Fibroblast of lung (primary cell): ENCODE measurements at regions not wholly inside any gene's neighbourhood (a gene's known extent, or its start where the extent isn't known, plus 50 kb on each side); places are given as distances from the start of the nearest gene placed in this dataset.

Experiments used
- DNase-seq, 2 donors: peaks; one replicate each; pipeline versions ENCODE4 v3.0.0 to v3.0.0-alpha.2; 2010; ENCODE audit warnings: low read depth in 2 of 2
- H2AFZ ChIP-seq: 2 replicates; pipeline ENCODE4 v1.5.1; 2012; ENCODE audit warnings: low read length, control low read depth, inconsistent platforms
- H3K27ac ChIP-seq: 2 replicates; pipeline ENCODE4 v1.5.1; 2011; ENCODE audit warnings: low read length, control low read depth; ENCODE audit not compliant: insufficient read depth
- H3K27me3 ChIP-seq: 2 replicates; pipeline ENCODE4 v1.5.1; 2011; ENCODE audit warnings: mild to moderate bottlenecking, low read length; ENCODE audit not compliant: control insufficient read depth, insufficient read depth
- H3K36me3 ChIP-seq: 2 replicates; pipeline ENCODE4 v1.5.1; 2011; ENCODE audit warnings: low read length; ENCODE audit not compliant: control insufficient read depth, insufficient read depth
- H3K4me1 ChIP-seq: 2 replicates; pipeline ENCODE4 v1.5.1; 2011; ENCODE audit warnings: low read length; ENCODE audit not compliant: control insufficient read depth, insufficient read depth; ENCODE audit errors: extremely low read depth
- H3K4me2 ChIP-seq: 2 replicates; pipeline ENCODE4 v1.5.1; 2011; ENCODE audit warnings: low read length, control low read depth; ENCODE audit not compliant: insufficient read depth; ENCODE audit errors: extremely low read depth
- H3K4me3 ChIP-seq, 4 experiments: fragments of 200-600 bp in 1 of 4; sonication (generic) in 1 of 4; replicated peaks in 1 of 4; 2 replicates each; pipeline ENCODE4 v1.5.1; 2011 to 2016; ENCODE audit warnings: low read length in 4 of 4, low read depth in 3 of 4, mild to moderate bottlenecking in 3 of 4, control low read depth in 2 of 4, inconsistent platforms in 1 of 4, mixed read lengths in 1 of 4; ENCODE audit not compliant: insufficient read depth in 1 of 4; ENCODE audit errors: control extremely low read depth in 1 of 4
- H3K79me2 ChIP-seq: 2 replicates; pipeline ENCODE4 v1.5.1; 2012; ENCODE audit warnings: mild to moderate bottlenecking, low read length, inconsistent platforms; ENCODE audit not compliant: control insufficient read depth, insufficient read depth
- H3K9ac ChIP-seq: 2 replicates; pipeline ENCODE4 v1.5.1; 2011; ENCODE audit warnings: mild to moderate bottlenecking, low read length, control low read depth; ENCODE audit not compliant: insufficient read depth
- H3K9me3 ChIP-seq: 2 replicates; pipeline ENCODE4 v1.5.1; 2012; ENCODE audit warnings: low read depth, low read length; ENCODE audit not compliant: control insufficient read depth, insufficient read depth
- H4K20me1 ChIP-seq: 2 replicates; pipeline ENCODE4 v1.5.1; 2011; ENCODE audit warnings: low read length; ENCODE audit not compliant: control insufficient read depth, insufficient read depth; ENCODE audit errors: extremely low read depth
- CTCF ChIP-seq, 2 donors: IDR thresholded peaks in 1 of 2; conservative IDR thresholded peaks in 1 of 2; 1 replicate in 1 of 2; 2 replicates in 1 of 2; pipeline ENCODE4 v1.5.1; 2011 to 2012; ENCODE audit warnings: low read length in 2 of 2, control low read depth in 1 of 2, inconsistent platforms in 1 of 2, low read depth in 1 of 2, mild to moderate bottlenecking in 1 of 2
- EZH2 ChIP-seq: IDR thresholded peaks from 2 replicates; pipeline ENCODE4 v1.5.1; 2012; ENCODE audit warnings: low read length, control low read depth, mild to moderate bottlenecking; ENCODE audit errors: missing control alignments

GRCh38 chr3:21927261-21927660 lies 176.3 kb upstream of the ZNF385D start:
- H4K20me1 ChIP-seq, result no peaks in the 10 kb centered on the region
- H3K4me3 ChIP-seq, result no peak overlapping the region
- H3K27me3 ChIP-seq, result no peaks in the 10 kb centered on the region
- no peaks in the 10 kb centered on the region for H3K4me1 ChIP-seq
- no peak overlapping the region for H2AFZ ChIP-seq
- no peak overlapping the region for H3K9ac ChIP-seq
- no peaks in the 10 kb centered on the region for H3K9me3 ChIP-seq
- no peak overlapping the region for H3K27ac ChIP-seq
- no peaks in the 10 kb centered on the region for H3K79me2 ChIP-seq
- no peak for DNase-seq
- H3K4me2 ChIP-seq, result no peak overlapping the region
- no peaks in the 10 kb centered on the region for H3K36me3 ChIP-seq
- no peak for TF ChIP-seq EZH2
- TF ChIP-seq CTCF (conservative IDR thresholded peaks at IDR 0.05 in 1 of 2, IDR thresholded peaks at IDR 0.05 in 1 of 2; ENCODE audit: low read depth in 1 of 2, low read length in 2 of 2), result no peak

- Histone ChIP-seq H2AFZ (no peak overlapping the region), H4K20me1 (no peaks in the 10 kb centered on the region), H3K79me2 (no peaks in the 10 kb centered on the region), H3K4me3 (no peak overlapping the region), H3K9ac (no peak overlapping the region), H3K4me2 (no peak overlapping the region), H3K4me1 (no peaks in the 10 kb centered on the region), H3K36me3 (no peaks in the 10 kb centered on the region), H3K9me3 (no peaks in the 10 kb centered on the region), H3K27ac (no peak overlapping the region), H3K27me3 (no peaks in the 10 kb centered on the region)
- DNase-seq, result no peak
- TF ChIP-seq CTCF (conservative IDR thresholded peaks at IDR 0.05 in 1 of 2, IDR thresholded peaks at IDR 0.05 in 1 of 2; ENCODE audit: low read depth in 1 of 2, low read length in 2 of 2) (no peak), EZH2 (no peak)
Observed at GRCh38 chr3:21934591-21934990, 183.6 kb upstream of the ZNF385D start.

GRCh38 chr3:21936207-21936606 lies 185.2 kb upstream of the ZNF385D start:
- TF ChIP-seq EZH2 (no peak), CTCF (conservative IDR thresholded peaks at IDR 0.05 in 1 of 2, IDR thresholded peaks at IDR 0.05 in 1 of 2; ENCODE audit: low read depth in 1 of 2, low read length in 2 of 2) (no peak)
- H3K4me2 ChIP-seq, result no peak overlapping the region
- no peaks in the 10 kb centered on the region for H3K4me1 ChIP-seq
- no peak overlapping the region for H3K4me3 ChIP-seq
- H3K36me3 ChIP-seq, result no peaks in the 10 kb centered on the region
- H3K79me2 ChIP-seq, result no peaks in the 10 kb centered on the region
- H4K20me1 ChIP-seq, result no peaks in the 10 kb centered on the region
- H2AFZ ChIP-seq, result no peak overlapping the region
- no peak overlapping the region for H3K9ac ChIP-seq
- H3K27me3 ChIP-seq, result no peaks in the 10 kb centered on the region
- no peak overlapping the region for H3K27ac ChIP-seq
- DNase-seq, result no peak
- no peaks in the 10 kb centered on the region for H3K9me3 ChIP-seq
